GM19035 (cell line): ENCODE measurements at regions not wholly inside any gene's neighbourhood (a gene's known extent, or its start where the extent isn't known, plus 50 kb on each side); places are given as distances from the start of the nearest gene placed in this dataset.

Experiments
- ATAC-seq: cut with Tn5 transposase; IDR thresholded peaks from one replicate; pipeline ENCODE4 v1.9.1; 2021; ENCODE audit not compliant: unreplicated experiment

DNA sequence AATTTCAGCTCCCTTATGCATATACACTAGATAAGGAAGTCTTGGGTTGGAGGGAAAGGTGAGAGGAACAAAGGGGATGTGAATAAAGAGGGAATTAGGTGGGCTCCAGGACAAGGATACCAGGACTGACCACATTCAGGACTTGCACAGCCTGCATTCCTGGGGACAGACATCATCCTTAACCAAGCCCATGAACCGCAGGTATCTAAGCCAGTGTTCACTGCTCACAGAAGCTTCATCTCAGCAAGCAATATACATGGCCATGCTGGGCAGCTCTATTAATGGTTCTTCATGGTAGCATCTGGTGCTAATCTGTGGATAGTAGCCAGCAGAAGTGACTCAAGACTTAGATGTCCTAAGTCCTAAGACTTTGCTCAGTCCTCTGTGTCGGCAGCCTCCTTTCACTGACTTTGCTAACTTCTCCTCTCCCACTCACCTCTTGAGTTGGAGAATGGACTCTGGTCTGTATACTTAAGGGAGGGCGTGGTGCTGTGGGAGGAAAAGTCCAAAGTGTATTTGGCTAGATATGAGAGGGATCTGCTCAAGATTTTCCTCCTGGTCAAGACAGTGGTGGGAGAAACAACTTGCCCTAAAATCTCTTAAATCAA lies 136.1 kb downstream of the ASCL1 start:
- no peak for ATAC-seq

DNA sequence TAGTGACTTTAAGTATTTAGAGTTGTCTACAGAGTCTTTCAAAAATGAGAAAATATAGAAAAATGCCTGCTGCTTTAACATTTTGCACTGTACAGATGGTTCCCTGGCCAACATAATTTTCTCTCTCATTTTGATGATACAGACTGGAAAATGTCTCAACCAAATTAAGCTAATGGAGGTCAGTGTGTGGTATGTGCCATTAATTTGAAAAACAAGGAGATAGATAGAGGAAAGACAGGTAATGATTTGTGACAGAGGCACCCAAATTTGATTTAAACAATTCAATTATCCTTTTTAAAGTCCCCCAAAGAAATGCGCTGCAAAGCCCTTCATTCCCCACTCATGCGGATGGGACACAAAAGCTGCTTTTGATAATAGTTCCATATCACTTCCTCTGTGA lies 140.0 kb downstream of the ASCL1 start:
- no peak for ATAC-seq

DNA sequence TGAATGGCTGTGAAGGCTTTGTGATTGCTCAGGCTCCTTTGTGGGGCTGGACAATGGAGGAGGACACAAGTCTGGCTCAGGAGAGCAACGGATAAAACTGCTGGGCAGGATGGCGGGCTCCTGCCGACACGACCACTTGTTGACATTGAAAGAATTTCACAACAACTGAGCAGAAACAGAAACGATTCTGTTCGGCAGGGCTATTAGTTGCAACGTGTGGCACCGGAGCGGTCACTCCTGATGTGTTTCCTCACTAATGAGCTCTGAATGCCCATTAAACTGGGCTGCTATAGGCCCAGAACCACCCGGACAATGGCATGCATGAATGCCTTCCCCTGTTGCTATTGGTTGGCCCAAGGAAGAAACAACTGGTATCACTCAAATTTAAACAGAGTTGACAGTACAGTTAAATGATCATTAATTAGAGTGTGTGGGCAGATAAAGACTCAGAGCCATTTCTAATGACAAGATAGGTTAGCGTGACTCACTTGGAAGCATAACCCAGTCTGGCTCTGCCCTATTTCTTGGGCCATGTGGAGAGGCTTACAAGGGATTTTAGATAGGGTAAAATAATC lies 142.9 kb downstream of the ASCL1 start:
- ATAC-seq = no peak

DNA sequence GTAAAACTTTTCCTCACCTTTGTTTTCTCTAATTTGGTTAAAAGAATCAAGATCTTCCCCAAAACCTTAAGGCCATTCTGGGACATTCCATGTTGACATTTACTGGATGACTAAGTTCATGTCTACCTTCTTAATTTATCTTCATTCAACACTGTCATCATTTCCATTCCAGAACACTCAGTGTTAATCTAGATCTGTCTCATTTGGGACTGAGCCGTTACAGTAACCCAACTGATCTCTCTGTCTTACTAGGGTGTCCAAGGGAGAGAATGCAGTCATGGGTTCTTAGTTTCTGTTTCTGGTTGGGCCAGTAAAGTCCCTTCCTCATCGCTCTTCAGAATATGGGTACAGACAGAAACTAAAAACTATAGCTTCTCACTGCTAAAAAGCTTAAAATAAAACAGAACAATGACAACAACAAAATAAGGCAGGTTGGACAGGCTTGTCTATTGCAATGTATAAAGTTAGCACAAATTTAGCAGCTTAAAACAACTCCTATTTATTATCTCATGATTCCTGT lies 144.8 kb downstream of the ASCL1 start:
- ATAC-seq = peak; percentile 86

DNA sequence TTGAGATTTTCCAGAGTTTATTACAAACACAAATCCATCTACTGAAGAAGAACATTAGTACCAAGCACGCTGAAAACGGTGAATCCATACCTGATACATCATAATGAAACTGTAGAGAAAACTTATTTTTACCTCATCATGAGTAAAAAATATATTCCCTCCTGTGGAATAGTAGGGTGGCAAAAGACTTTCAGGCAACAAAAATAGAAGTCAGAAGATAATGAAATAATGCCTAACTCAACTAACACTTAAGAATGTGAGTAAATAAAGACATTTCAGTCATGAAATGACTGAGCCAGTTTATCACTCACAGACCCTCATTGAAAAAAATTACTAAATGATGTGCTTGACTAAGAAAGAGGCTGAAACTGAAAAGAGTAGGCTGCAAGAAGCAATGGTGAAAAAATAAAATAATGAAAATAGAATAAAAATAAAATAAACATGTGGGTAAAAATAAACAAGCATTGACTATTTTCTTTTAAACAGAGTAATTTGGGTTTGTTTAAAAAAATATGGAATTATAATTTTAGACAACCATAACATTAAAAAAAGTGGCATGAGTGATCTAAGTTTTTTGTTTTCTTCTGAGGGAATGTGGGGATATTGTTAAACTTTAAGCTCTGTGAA lies 148.6 kb downstream of the ASCL1 start:
- peak; percentile 50 for ATAC-seq

DNA sequence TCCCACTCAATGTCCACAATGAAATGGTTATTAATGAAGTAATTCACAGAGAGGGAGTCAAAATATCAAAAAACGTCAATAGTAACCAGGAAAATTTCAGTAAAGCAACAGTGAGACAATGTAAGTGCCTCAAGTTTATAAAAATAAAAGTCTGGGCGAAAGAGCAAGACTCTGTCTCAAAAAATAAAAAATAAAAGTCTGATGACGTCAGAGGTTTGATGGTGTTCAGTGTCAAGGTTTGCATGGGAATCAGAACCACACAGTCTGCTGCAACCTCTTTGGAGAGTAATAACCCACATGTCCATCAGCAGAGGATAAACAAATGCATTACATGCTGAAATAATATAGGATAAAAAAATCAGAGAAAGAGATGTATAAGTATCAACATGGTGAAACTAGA lies 152.4 kb downstream of the ASCL1 start:
- no peak for ATAC-seq

DNA sequence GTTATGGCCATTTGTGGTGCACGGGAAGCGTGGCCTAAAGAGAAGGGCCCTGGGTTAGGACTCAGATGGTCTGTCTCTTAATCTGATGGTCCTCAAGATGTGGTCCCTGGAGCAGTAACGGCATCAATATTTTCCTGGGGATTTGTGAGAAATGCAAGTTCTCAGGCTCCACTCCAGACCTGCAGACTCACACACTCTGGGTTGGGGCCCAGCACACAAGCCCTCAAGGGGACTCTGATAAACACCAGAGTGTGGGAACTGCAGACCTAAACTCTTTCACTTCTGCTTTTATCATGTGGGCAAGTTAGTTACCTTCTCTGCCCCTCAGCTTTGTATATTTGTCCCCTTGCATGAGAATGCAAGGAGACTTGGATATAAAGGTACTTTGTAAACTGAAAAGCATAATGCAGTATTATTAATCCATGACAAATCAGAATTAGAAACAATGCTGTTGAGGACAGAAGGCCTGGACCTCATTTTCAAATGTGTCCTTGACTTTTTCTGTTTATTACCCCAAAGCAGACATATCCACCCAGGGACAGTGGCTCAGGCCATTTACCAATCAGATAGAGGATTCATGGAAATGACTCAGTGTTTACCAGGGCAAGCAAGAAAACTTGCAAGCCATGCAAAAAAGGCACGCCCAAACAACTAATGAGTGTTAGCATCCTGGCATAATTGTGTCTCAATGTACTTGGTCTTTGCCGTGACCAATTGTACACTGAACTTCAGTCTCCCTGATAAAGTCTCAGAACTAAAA lies 157.0 kb downstream of the ASCL1 start:
- peak; percentile 97 for ATAC-seq

DNA sequence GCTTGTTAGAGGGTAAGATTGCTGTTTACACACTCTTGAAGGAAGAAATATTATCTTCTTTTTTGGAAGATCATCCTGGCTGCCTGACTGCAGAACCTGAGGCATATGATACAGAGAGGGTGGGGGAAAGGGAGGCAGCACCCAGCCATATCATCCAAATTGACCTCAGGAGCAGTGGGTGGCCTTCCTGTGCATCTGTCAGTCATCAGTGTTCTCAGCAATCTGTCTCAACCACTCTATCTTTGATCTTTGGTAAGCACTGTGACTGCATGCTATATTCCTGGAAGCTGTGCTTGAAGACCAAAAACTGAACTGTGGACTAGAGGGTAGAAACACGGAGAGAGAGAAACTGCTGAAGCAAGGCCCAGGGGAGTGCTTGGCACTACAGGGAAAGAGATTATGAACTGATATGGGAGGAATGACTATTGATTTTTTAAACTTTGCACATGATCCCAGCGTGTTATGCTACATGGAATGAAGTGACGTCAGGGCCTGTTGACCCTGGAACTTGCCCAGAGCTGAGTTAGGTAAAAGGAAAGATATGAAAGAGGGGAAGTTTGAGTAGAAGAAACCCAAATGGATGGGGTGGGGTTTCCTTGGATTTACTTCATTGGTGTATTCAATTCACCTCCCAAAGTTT lies 171.5 kb downstream of the ASCL1 start:
- no peak for ATAC-seq

DNA sequence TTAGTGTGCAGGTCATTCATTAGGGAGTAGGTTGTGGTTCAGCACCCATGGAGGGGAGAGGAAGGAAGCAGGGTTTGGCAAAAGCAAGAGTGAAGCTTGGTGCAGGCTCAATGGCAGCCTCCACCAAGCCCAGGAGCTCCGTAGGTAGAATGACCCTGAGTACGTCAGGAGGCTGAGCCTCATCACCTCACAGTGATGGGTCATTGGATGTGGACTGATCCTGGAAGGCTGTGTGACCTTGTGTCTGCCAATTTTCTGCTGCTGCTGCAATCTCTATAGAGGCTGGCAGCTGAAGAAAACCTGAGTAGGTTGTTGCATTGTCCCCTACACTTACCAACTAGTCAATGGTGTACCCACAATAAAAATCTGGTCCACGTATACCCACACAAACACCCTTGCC lies 173.1 kb downstream of the ASCL1 start:
- ATAC-seq = no peak

DNA sequence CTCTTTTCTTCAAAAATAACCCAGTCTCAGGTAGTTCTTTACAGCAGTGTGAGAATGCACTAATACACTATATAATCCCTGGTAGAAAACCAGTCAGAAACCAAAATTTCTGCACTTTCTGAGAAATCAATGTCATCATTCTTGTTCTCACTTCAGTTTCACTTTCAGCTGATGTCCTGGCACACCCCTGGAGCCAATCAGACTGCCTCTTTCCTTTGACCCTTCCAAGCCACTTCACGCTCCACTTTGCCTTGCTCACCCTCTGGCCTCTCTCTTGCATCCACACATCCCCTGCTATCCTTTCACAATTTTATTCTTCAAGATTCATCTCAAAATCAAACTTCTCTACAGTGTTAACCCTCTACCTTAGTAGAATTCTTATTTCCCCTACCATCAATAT lies 181.1 kb downstream of the ASCL1 start:
- no peak for ATAC-seq

DNA sequence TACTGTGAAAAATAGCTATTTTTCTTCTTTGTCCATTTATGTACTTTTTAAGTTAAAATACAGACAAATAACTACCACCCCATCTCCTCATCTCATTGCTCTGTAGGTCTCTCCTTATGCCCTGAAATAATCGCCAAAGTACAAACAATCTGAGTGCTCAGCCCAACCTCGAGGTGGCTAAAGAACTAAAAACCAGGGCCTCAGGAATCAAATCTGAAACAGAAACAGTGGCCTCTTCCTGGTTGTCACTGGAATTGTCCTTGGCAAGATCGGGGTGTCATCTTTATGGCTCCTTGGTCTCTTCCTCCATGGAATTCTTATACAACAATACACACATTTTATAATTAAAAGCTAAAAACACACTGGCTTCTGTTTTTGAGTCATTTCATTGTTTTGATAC lies 182.4 kb downstream of the ASCL1 start:
- ATAC-seq = no peak

DNA sequence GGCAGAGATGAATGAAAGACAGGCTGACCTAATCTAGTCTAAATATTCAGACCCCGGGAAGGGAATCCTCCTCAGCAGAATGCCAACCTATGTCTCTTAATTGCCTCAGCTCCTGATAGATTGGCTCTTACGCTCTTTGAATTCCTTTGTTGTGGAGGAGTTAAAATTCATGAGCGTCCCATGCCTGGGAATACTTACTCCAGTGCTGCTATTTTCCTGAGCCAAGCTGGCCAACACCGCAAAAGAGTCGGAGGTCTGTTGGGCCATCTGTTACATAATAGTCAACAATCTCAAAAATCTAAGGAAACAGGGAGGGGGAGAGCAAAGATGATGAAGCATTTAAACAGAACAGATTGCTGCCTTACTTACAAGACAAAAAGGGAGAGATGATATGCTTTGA lies 182.8 kb downstream of the ASCL1 start:
- ATAC-seq = no peak

DNA sequence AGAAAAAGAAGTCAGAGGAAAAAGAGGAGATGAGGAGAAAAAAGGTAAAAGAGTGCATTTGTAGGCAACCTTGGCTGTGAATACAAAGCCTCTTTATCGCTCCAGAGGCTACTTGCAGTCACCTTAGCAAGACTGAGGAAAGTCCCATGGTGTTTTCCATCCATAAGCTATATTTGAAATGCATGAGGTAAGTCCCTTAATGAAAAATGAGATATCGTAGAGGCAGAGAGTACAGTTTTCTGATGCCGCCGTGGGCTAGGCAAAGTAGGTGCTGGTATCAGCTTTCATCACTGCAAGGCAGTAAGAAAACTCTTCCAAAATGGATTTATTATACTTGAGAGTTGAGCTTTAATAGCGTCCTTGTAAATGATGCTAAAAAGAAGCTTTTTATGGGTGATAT lies 186.8 kb downstream of the ASCL1 start:
- ATAC-seq = no peak

DNA sequence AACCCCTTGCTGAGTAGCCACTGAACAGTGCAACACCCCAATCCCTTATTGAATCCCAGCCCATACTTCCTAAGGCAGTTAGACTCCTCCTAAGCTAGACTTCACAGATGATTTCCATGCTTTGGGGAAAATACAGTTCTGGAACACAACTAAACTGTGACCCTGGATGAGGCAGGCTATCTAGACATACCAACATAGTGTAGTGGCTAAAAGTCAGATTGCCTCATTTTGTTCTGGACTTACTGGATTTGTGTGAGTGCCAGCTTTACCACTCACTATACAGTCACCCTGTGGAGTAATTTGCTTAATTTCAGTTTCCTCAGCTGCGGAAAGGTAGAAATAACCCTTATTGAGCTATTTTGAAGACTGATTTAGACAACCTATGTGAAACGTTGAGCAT lies 203.1 kb downstream of the ASCL1 start:
- no peak for ATAC-seq

DNA sequence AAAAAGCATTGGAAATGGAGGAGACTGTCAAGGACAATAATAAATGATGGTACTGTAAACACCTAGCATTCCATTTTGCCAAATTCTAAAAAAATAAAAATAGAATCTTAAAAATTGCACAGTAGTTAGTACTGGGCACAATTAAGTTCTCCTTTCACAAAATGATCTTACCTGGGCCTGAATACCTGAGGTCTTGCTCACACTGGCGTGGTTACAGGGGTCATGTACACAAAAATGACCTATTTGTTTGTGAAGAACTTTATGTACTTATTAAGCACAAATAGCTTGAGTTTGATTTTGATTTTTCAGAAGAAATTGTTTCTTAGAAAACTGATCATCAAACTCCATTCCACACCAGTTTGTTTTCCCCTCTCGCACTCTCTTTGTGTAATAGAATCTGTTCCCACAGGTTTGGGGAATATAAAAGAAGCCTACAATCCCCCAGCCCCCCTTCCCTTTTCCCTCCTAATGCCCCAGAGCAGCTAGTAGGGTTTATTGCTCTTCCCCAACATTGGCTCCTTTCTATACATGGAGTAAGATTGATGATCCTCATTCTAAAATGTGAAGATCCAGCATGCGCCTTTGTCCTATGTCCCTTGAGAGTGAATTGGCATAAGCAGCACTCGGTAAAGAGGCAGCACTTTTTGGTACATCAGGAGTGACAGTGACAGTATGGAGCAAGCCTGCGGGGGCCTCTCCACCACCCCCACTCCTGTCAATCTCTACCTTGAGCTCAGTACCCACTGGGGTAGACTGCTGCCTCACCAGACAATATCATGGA lies 204.3 kb downstream of the ASCL1 start:
- ATAC-seq = no peak

DNA sequence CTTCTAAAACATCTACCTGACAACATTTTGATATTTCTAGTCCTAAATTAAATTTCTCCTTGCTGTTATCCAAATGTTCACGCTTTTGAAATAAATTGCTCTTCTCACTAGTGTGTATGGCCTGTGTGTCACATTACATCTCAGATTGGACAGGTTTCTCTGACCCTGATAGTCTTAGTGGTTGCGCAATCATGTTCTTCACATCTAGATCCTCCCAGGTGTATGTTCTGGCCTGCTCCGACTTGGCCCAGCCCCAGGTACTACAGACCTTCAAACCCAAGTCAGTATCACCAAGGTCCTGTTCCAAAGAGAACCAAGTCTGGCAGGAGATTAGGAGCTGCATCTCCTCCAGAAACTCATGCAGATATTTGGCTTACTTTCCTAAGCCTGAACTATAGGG lies 209.5 kb downstream of the ASCL1 start:
- ATAC-seq = no peak

DNA sequence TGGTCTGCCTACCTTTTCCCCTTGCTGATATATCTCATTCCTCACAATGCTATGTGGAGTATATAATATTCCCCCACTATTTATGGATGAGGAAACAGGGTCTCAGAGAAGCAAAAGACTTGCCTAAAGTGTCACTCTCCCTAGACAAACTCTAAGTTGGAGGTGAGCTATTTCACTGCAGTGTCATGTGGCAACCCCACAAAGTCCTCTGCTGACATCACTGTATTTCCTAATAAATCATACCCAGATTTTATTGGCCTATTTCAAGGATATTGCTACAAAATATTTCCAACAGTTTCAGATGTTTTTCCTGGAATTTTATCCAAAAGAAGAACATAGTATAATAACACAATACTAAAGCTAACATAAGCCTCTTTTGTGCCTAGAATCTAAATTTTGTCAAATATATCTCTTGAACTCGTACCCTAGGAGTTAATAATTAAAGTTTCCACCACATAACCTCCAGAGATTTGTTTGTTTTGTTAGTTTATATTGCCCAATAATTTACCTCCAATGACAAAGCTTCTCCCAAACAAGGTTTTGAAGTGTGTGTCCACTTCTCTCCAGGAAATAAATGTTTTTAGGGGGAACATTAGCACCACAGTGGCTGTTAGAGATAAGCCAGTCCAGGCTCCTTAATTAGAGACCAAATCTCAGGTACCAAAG lies 215.1 kb downstream of the ASCL1 start:
- no peak for ATAC-seq

DNA sequence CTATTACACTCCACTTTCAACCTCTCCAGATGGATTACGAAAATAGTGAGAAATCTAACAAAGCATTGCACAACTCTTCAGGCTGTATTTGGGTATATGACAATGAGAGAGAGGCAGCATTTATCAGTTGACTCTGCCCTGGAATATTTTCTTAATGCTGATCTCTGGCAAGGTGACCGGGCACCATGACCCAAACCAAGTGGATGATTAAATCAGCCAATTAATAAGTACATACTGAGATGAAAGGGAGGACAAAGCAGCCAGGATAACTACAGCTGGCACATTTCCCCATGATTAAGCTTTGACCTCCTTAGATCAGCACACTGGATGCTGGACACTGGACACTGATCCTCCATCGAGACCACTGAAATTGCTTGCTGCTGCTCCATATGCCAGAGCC lies 218.2 kb downstream of the ASCL1 start:
- ATAC-seq = no peak

DNA sequence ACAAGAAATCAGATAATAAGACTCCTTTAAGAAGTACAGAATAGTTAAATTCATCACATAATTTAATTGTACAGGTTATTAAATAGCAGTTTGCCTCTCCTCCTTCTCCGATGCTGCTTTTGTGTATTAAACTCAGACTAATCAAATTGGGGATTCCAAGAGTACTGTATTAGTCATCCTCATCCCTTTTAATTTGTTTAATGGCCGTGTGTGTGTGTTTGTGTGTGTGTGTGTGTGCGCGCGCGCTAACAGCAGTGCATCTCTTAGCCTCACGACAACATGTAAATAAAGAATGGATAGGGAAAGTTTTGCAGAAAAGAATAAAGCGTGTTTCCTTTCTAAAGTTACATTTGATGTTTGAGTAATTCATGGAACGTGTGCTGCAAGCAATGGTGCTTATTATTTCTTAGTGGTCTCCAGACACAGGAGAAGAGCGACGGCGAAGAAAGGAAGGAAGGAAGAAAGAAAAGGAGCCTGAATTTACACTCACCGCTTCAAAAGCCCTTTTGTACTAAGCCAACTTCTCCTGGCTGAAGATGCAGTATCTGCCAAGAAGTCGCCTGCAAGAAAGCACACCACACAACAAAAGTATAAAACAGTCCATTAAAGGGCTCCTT lies 220.3 kb downstream of the ASCL1 start:
- ATAC-seq = no peak
